Ishikawa (cell line): ENCODE measurements at regions not wholly inside any gene's neighbourhood (a gene's known extent, or its start where the extent isn't known, plus 50 kb on each side); places are given as distances from the start of the nearest gene placed in this dataset.

Experiments
- EGR1 ChIP-seq: IDR thresholded peaks from 2 replicates; pipeline ENCODE4 v1.6.1; 2012
- MAX ChIP-seq: IDR thresholded peaks from 2 replicates; pipeline ENCODE4 v1.6.1; 2012
- RAD21 ChIP-seq: IDR thresholded peaks from 2 replicates; pipeline ENCODE4 v1.6.1; 2012; ENCODE audit warnings: low read depth
- TAF1 ChIP-seq: IDR thresholded peaks from 2 replicates; pipeline ENCODE4 v1.6.1; 2012; ENCODE audit warnings: low read depth, mild to moderate bottlenecking
- ZBTB7A ChIP-seq: IDR thresholded peaks from 2 replicates; pipeline ENCODE4 v1.6.1; 2012; ENCODE audit warnings: low read depth

- TF ChIP-seq MAX (no peak), TAF1 (no peak), ZBTB7A (no peak), EGR1 (no peak), RAD21 (no peak)
Observed at GRCh38 chr19:5250127-5250659, 90.4 kb downstream of the PTPRS start.
